HepG2 (cell line): ENCODE measurements at regions not wholly inside any gene's neighbourhood (a gene's known extent, or its start where the extent isn't known, plus 50 kb on each side); places are given as distances from the start of the nearest gene placed in this dataset.

Experiments
- EP300 ChIP-seq, 3 experiments: sonication (generic) in 1 of 3; formaldehyde crosslinking in 1 of 3; IDR thresholded peaks; 2 replicates each; pipeline versions ENCODE4 v1.5.1 to v1.6.1; 2011 to 2020; ENCODE audit warnings: low read depth in 2 of 3, low read length in 2 of 3, borderline replicate concordance in 1 of 3, improper control_type of control experiment in 1 of 3, mild to moderate bottlenecking in 1 of 3, missing genetic modification reagents in 1 of 3, moderate library complexity in 1 of 3
- FOXO4 ChIP-seq: sonication (generic); formaldehyde crosslinking; conservative IDR thresholded peaks from 2 replicates; pipeline ENCODE4 v1.8.1; 2023; ENCODE audit warnings: missing genetic modification reagents
- HDAC2 ChIP-seq: sonication (generic); formaldehyde crosslinking; IDR thresholded peaks from 2 replicates; pipeline ENCODE4 v1.4.0; 2020; ENCODE audit warnings: missing genetic modification reagents
- IRF1 ChIP-seq: sonication (generic); formaldehyde crosslinking; IDR thresholded peaks from 2 replicates; pipeline ENCODE4 v1.4.0; 2020; ENCODE audit warnings: low read depth, mild to moderate bottlenecking, missing genetic modification reagents
- JARID2 ChIP-seq: sonication (generic); formaldehyde crosslinking; IDR thresholded peaks from 2 replicates; pipeline ENCODE4 v1.8.1; 2023; ENCODE audit warnings: missing genetic modification reagents, inconsistent platforms; ENCODE audit not compliant: insufficient replicate concordance
- JDP2 ChIP-seq: sonication (generic); formaldehyde crosslinking; IDR thresholded peaks from 2 replicates; pipeline ENCODE4 v1.8.1; 2022; ENCODE audit warnings: missing genetic modification reagents, borderline replicate concordance
- KLF11 ChIP-seq: IDR thresholded peaks from 2 replicates; pipeline ENCODE4 v1.6.1; 2016; ENCODE audit warnings: missing compliant biosample characterization
- KLF15 ChIP-seq: sonication (generic); formaldehyde crosslinking; IDR thresholded peaks from 2 replicates; pipeline ENCODE4 v1.8.1; 2023; ENCODE audit warnings: borderline replicate concordance, mild to moderate bottlenecking, inconsistent platforms, missing genetic modification reagents, mixed read lengths
- MEIS1 ChIP-seq: sonication (generic); formaldehyde crosslinking; IDR thresholded peaks from 2 replicates; pipeline ENCODE4 v1.9.0; 2021; ENCODE audit warnings: mild to moderate bottlenecking, missing genetic modification reagents, moderate library complexity, borderline replicate concordance
- NCOA2 ChIP-seq: sonication (generic); formaldehyde crosslinking; IDR thresholded peaks from 2 replicates; pipeline ENCODE4 v1.8.0; 2022; ENCODE audit warnings: inconsistent platforms
- NCOR1 ChIP-seq: fragments of 200-600 bp; sonication (generic); IDR thresholded peaks from 2 replicates; pipeline ENCODE4 v1.7.0; 2017; ENCODE audit warnings: antibody characterized with exemption, low read length, borderline replicate concordance
- NR0B2 ChIP-seq: sonication (generic); formaldehyde crosslinking; IDR thresholded peaks from 2 replicates; pipeline ENCODE4 v1.4.0; 2020; ENCODE audit warnings: mild to moderate bottlenecking, missing genetic modification reagents
- ZBTB43 ChIP-seq: sonication (generic); formaldehyde crosslinking; conservative IDR thresholded peaks from 2 replicates; pipeline ENCODE4 v1.4.0; 2020; ENCODE audit warnings: missing genetic modification reagents
- ZMAT5 ChIP-seq: sonication (generic); formaldehyde crosslinking; IDR thresholded peaks from 2 replicates; pipeline ENCODE4 v1.5.0; 2020; ENCODE audit warnings: mild to moderate bottlenecking, low read depth, missing genetic modification reagents, borderline replicate concordance
- ZNF12 ChIP-seq: sonication (generic); formaldehyde crosslinking; IDR thresholded peaks from 2 replicates; pipeline ENCODE4 v1.5.0; 2020; ENCODE audit warnings: missing genetic modification reagents
- ZNF253 ChIP-seq: sonication (generic); formaldehyde crosslinking; IDR thresholded peaks from 2 replicates; pipeline ENCODE4 v1.8.0; 2022; ENCODE audit warnings: mild to moderate bottlenecking, missing genetic modification reagents, borderline replicate concordance
- ZNF281 ChIP-seq: sonication (generic); formaldehyde crosslinking; IDR thresholded peaks from 2 replicates; pipeline ENCODE4 v1.4.0; 2020; ENCODE audit warnings: missing genetic modification reagents, borderline replicate concordance
- ZNF331 ChIP-seq: sonication (generic); formaldehyde crosslinking; IDR thresholded peaks from 2 replicates; pipeline ENCODE4 v1.4.0; 2020; ENCODE audit warnings: missing genetic modification reagents
- ZNF558 ChIP-seq: sonication (generic); formaldehyde crosslinking; IDR thresholded peaks from 2 replicates; pipeline ENCODE4 v1.9.0; 2022; ENCODE audit warnings: mild to moderate bottlenecking, missing genetic modification reagents, borderline replicate concordance
- ZNF629 ChIP-seq: sonication (generic); formaldehyde crosslinking; conservative IDR thresholded peaks from 2 replicates; pipeline ENCODE4 v1.5.0; 2020; ENCODE audit warnings: missing genetic modification reagents
- ZNF878 ChIP-seq: sonication (generic); formaldehyde crosslinking; IDR thresholded peaks from 2 replicates; pipeline ENCODE4 v1.8.1; 2023; ENCODE audit warnings: mild to moderate bottlenecking, missing genetic modification reagents, moderate library complexity

GRCh38 chr2:45300026-45300750 is 290.9 kb upstream of the SIX2 start (continued):
- TF ChIP-seq MEIS1 (no peak), ZNF629 (no peak), KLF11 (0 out of 2 replicates have a peak, but pooled peaks have one; percentile 58), NCOR1 (no peak), EP300 (IDR thresholded peaks at IDR 0.05; ENCODE audit: low read depth in 2 of 2, low read length in 2 of 2) (peak in 1 of 2 experiments; percentile 22; a peak in 1 of 4 replicates), EP300 (CRISPR knock-in tag; IDR thresholded peaks at IDR 0.05; ENCODE audit: borderline replicate concordance) (no peak), HDAC2 (CRISPR knock-in tag) (0 out of 2 replicates have a peak, but pooled peaks have one; percentile 13), NR0B2 (CRISPR knock-in tag) (no peak), NCOA2 (peak; percentile 48; the same call in 1 of the 2 replicates), JDP2 (CRISPR knock-in tag) (no peak), ZBTB43 (peak; percentile 66; the same call in 1 of the 2 replicates), ZNF12 (CRISPR knock-in tag) (no peak), ZNF878 (CRISPR knock-in tag) (no peak), FOXO4 (CRISPR knock-in tag) (no peak), ZNF253 (CRISPR knock-in tag) (no peak), KLF15 (CRISPR knock-in tag) (no peak), ZMAT5 (CRISPR knock-in tag) (no peak), ZNF281 (CRISPR knock-in tag) (no peak), ZNF331 (peak; percentile 73; the same call in 1 of the 2 replicates), IRF1 (CRISPR knock-in tag) (no peak), JARID2 (CRISPR knock-in tag) (no peak), ZNF558 (no peak)
